GDM1 (cell line): ENCODE measurements at regions not wholly inside any gene's neighbourhood (a gene's known extent, or its start where the extent isn't known, plus 50 kb on each side); places are given as distances from the start of the nearest gene placed in this dataset.

Experiments used
- DNase-seq: peaks from one replicate; lab custom pipeline; 2025; lab: John Stamatoyannopoulos, UW

- DNase-seq: no peak
Measured at GRCh38 chr10:107398115-107398514, 233.6 kb upstream of the SORCS1 start.

GRCh38 chr10:107391901-107392300 lies 227.4 kb upstream of the SORCS1 start:
- no peak for DNase-seq

- DNase-seq: no peak
Measured at GRCh38 chr10:107390563-107390962, 226.1 kb upstream of the SORCS1 start.

- DNase-seq: no peak
Measured at GRCh38 chr10:107383357-107383756, 218.9 kb upstream of the SORCS1 start.

GRCh38 chr10:107379601-107380000 lies 215.1 kb upstream of the SORCS1 start:
- no peak for DNase-seq

GRCh38 chr10:107371801-107372200 lies 207.3 kb upstream of the SORCS1 start:
- no peak for DNase-seq

GRCh38 chr10:107364872-107365271 lies 200.4 kb upstream of the SORCS1 start:
- DNase-seq: no peak

GRCh38 chr10:107362306-107362705 lies 197.8 kb upstream of the SORCS1 start:
- no peak for DNase-seq

GRCh38 chr10:107357033-107357432 lies 192.5 kb upstream of the SORCS1 start:
- no peak for DNase-seq

- no peak for DNase-seq
Measured at GRCh38 chr10:107356396-107356795, 191.9 kb upstream of the SORCS1 start.

GRCh38 chr10:107342711-107343110 lies 178.2 kb upstream of the SORCS1 start:
- DNase-seq: no peak

GRCh38 chr10:107341281-107341680 lies 176.8 kb upstream of the SORCS1 start:
- no peak for DNase-seq

GRCh38 chr10:107340326-107340725 lies 175.8 kb upstream of the SORCS1 start:
- no peak for DNase-seq

GRCh38 chr10:107336061-107336460 lies 171.6 kb upstream of the SORCS1 start:
- no peak for DNase-seq

GRCh38 chr10:107317592-107317991 lies 153.1 kb upstream of the SORCS1 start:
- DNase-seq: no peak

- no peak for DNase-seq
Measured at GRCh38 chr10:107303203-107303602, 138.7 kb upstream of the SORCS1 start.

GRCh38 chr10:107299606-107300005 lies 135.1 kb upstream of the SORCS1 start:
- DNase-seq: no peak

GRCh38 chr10:107284187-107284586 lies 119.7 kb upstream of the SORCS1 start:
- DNase-seq: no peak

GRCh38 chr10:107280293-107280692 lies 115.8 kb upstream of the SORCS1 start:
- no peak for DNase-seq

- no peak for DNase-seq
Measured at GRCh38 chr10:107277591-107277990, 113.1 kb upstream of the SORCS1 start.

- DNase-seq: no peak
Measured at GRCh38 chr10:107275806-107276205, 111.3 kb upstream of the SORCS1 start.

GRCh38 chr10:107269626-107270025 lies 105.1 kb upstream of the SORCS1 start:
- no peak for DNase-seq

GRCh38 chr10:107264742-107265141 lies 100.2 kb upstream of the SORCS1 start:
- no peak for DNase-seq

- DNase-seq: no peak
Measured at GRCh38 chr10:107244122-107244521, 79.6 kb upstream of the SORCS1 start.

GRCh38 chr10:107238275-107238674 lies 73.8 kb upstream of the SORCS1 start:
- no peak for DNase-seq
